ENCODE measurements at regions not wholly inside any gene's neighbourhood (a gene's known extent, or its start where the extent isn't known, plus 50 kb on each side); places are given as distances from the start of the nearest gene placed in this dataset.

GRCh38 chr9:673264-673965 is 168.1 kb upstream of the DMRT1 start:
- Histone ChIP-seq H3K9me1 (ENCODE audit: insufficient read depth, low read length) (0 out of 2 replicates have a peak, but pooled peaks cover 2% of the 10 kb centered on the region), H2BK120ac (ENCODE audit: low read depth, low read length) (no peak overlapping the region), H3K79me1 (ENCODE audit: low read depth in 1 of 2, low read length in 2 of 2) (no peaks in the 10 kb centered on the region), H3K27me3 (ENCODE audit: control insufficient read depth, insufficient read depth, low read length) (no peaks in the 10 kb centered on the region), H2AFZ (replicated peaks; ENCODE audit: low read length, poor library complexity) (no peak overlapping the region), H4K20me1 (ENCODE audit: insufficient read depth, low read length) (no peaks in the 10 kb centered on the region), H3K18ac (ENCODE audit: low read depth, low read length) (0 out of 2 replicates have a peak overlapping the region, but pooled peaks have one; percentile 9), H3K4me2 (ENCODE audit: low read depth, low read length) (no peak overlapping the region), H3K9me3 (ENCODE audit: control insufficient read depth, insufficient read depth, low read length) (0 out of 2 replicates have a peak, but pooled peaks cover 3% of the 10 kb centered on the region), H4K91ac (ENCODE audit: insufficient read depth, low read depth, low read length) (no peak overlapping the region), H4K5ac (ENCODE audit: low read depth, low read length) (peak overlapping the region; percentile 26; the same call in 1 of the 2 replicates), H3K56ac (ENCODE audit: extremely low read depth, insufficient read depth, low read length) (no peak overlapping the region), H3K4me1 (ENCODE audit: control insufficient read depth, insufficient read depth, low read length) (peaks cover 11% of the 10 kb centered on the region), H3K4me3 (ENCODE audit: insufficient read depth, low read depth, low read length) (no peak overlapping the region), H2BK5ac (ENCODE audit: low read depth, low read length, poor library complexity, severe bottlenecking) (no peak overlapping the region), H2AK5ac (ENCODE audit: low read depth, low read length) (no peak overlapping the region), H3K9ac (ENCODE audit: low read depth, low read length) (no peak overlapping the region), H2BK20ac (ENCODE audit: low read depth, low read length) (no peak overlapping the region), H4K8ac (ENCODE audit: low read depth in 2 of 2, low read length in 2 of 2) (no peak overlapping the region), H3K14ac (replicated peaks; ENCODE audit: low read depth, low read length) (peak overlapping the region; percentile 25; the same call in 1 of the 2 replicates), H2AK9ac (replicated peaks; ENCODE audit: low read depth, low read length, poor library complexity) (no peak overlapping the region), H3K36me3 (ENCODE audit: control insufficient read depth, insufficient read depth, low read length) (no peaks in the 10 kb centered on the region), H2BK15ac (ENCODE audit: low read depth, low read length) (peak overlapping the region; percentile 28; the same call in 1 of the 3 replicates), H3K23ac (ENCODE audit: low read depth, low read length) (0 out of 2 replicates have a peak overlapping the region, but pooled peaks have one; percentile 5), H3K27ac (ENCODE audit: insufficient read depth, low read length) (no peak overlapping the region), H3K4ac (ENCODE audit: low read depth, low read length) (no peak overlapping the region)
- ChIA-PET CTCF (no interaction called here), POLR2A (ENCODE audit: unreplicated experiment) (no interaction called here)
- in situ Hi-C loops (cut with MboI; ENCODE audit: low sequenced_read_pairs) (no loop called here), intact Hi-C loops (cut with micrococcal nuclease) (no loop called here), dilution Hi-C loops (cut with HindIII; ENCODE audit: low sequenced_read_pairs, unreplicated experiment) (no loop called here)
- TF ChIP-seq CEBPB (IDR thresholded peaks at IDR 0.05; ENCODE audit: low read depth, low read length) (no peak), MAFK (IDR thresholded peaks at IDR 0.05; ENCODE audit: low read depth, low read length) (no peak), CTCF (conservative IDR thresholded peaks at IDR 0.05; ENCODE audit: low read depth, low read length) (no peak), MXI1 (IDR thresholded peaks at IDR 0.05; ENCODE audit: borderline replicate concordance, low read depth, low read length) (no peak)
- DNase-seq, result no peak
- WGBS, 2 experiments (ENCODE audit: extremely low coverage in 2 of 2, insufficient read length in 1 of 2), result no CpG with 5 or more reads among the region's 9 CpGs
- BruUV-seq (replicated peaks), result no TSS peak
- peak; percentile 48 for ATAC-seq (ENCODE audit: low read depth)

All from IMR-90 (cell line).